ENCODE measurements at regions not wholly inside any gene's neighbourhood (a gene's known extent, or its start where the extent isn't known, plus 50 kb on each side); places are given as distances from the start of the nearest gene placed in this dataset.

- Histone ChIP-seq H3K27me3 (ENCODE audit: insufficient read depth, poor library complexity, severe bottlenecking) (no peaks in the 10 kb centered on the region), H3K27ac (replicated peaks) (no peak overlapping the region), H3K4me3 (replicated peaks; ENCODE audit: insufficient read depth, low read length) (no peak overlapping the region)
- no peak for DNase-seq (ENCODE audit: low read depth in 1 of 2, low spot score in 1 of 2)
- TF ChIP-seq POLR2AphosphoS5 (IDR thresholded peaks at IDR 0.05; ENCODE audit: low read depth) (no peak), REST (IDR thresholded peaks at IDR 0.05; ENCODE audit: insufficient replicate concordance, low read depth) (no peak), GABPA (IDR thresholded peaks at IDR 0.05; ENCODE audit: low read depth) (no peak), CTCF (IDR thresholded peaks at IDR 0.05; ENCODE audit: insufficient read depth, low read length) (no peak), SPI1 (IDR thresholded peaks at IDR 0.05; ENCODE audit: borderline replicate concordance, low read depth) (no peak)
Observed at GRCh38 chr22:49561338-49561737, 266.3 kb downstream of the BRD1 start.

GRCh38 chr22:49555526-49555925 is 272.1 kb downstream of the BRD1 start:
- DNase-seq (ENCODE audit: low read depth in 1 of 2, low spot score in 1 of 2), result no peak
- H3K27me3 ChIP-seq (ENCODE audit: insufficient read depth, poor library complexity, severe bottlenecking), result no peaks in the 10 kb centered on the region
- H3K4me3 ChIP-seq (replicated peaks; ENCODE audit: insufficient read depth, low read length), result no peak overlapping the region
- TF ChIP-seq REST (IDR thresholded peaks at IDR 0.05; ENCODE audit: insufficient replicate concordance, low read depth) (no peak), SPI1 (IDR thresholded peaks at IDR 0.05; ENCODE audit: borderline replicate concordance, low read depth) (no peak), POLR2AphosphoS5 (IDR thresholded peaks at IDR 0.05; ENCODE audit: low read depth) (no peak), CTCF (IDR thresholded peaks at IDR 0.05; ENCODE audit: insufficient read depth, low read length) (no peak), GABPA (IDR thresholded peaks at IDR 0.05; ENCODE audit: low read depth) (no peak)
- no peak overlapping the region for H3K27ac ChIP-seq (replicated peaks)

DNA sequence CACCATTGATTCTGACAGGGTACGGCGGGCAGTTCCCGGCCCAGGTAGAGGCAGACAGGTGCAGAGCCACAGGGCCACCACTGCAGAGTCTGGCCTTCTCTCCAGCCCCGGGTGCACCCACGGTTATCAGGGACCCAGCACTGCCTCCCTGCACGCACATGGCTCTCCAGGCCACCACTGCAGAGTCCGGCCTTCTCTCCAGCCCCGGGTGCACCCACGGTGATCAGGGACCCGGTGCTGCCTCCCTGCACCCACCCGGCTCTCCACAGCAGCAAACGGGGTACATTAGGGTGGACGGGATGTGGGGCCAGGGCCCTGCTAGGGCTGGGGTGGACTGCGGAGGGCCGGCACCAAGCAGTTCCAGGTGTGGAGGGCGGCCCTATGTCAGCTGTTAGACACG is 272.9 kb downstream of the BRD1 start:
- no peak for TF ChIP-seq SPI1 (IDR thresholded peaks at IDR 0.05; ENCODE audit: borderline replicate concordance, low read depth)
- TF ChIP-seq CTCF (IDR thresholded peaks at IDR 0.05; ENCODE audit: insufficient read depth, low read length), result no peak
- no peak for TF ChIP-seq GABPA (IDR thresholded peaks at IDR 0.05; ENCODE audit: low read depth)
- no peak for TF ChIP-seq POLR2AphosphoS5 (IDR thresholded peaks at IDR 0.05; ENCODE audit: low read depth)
- TF ChIP-seq REST (IDR thresholded peaks at IDR 0.05; ENCODE audit: insufficient replicate concordance, low read depth), result no peak
- H3K4me3 ChIP-seq (replicated peaks; ENCODE audit: insufficient read depth, low read length), result no peak overlapping the region
- DNase-seq (ENCODE audit: low read depth in 1 of 2, low spot score in 1 of 2), result no peak
- no peaks in the 10 kb centered on the region for H3K27me3 ChIP-seq (ENCODE audit: insufficient read depth, poor library complexity, severe bottlenecking)
- H3K27ac ChIP-seq (replicated peaks), result no peak overlapping the region

All from HL-60 (cell line).